Prostate gland (tissue), 2 donors: ENCODE measurements at regions not wholly inside any gene's neighbourhood (a gene's known extent, or its start where the extent isn't known, plus 50 kb on each side); places are given as distances from the start of the nearest gene placed in this dataset.

Source experiments
- CTCF ChIP-seq, 4 experiments: fragments of 200-600 bp in 2 of 4; fragments of 450-650 bp in 2 of 4; sonication (generic) in 2 of 4; IDR thresholded peaks; 1 replicate in 3 of 4; 2 replicates in 1 of 4; pipeline ENCODE4 v1.5.1; 2016 to 2019; ENCODE audit warnings: antibody characterized with exemption in 4 of 4, mild to moderate bottlenecking in 2 of 4, moderate library complexity in 2 of 4
- POLR2A ChIP-seq: fragments of 450-650 bp; IDR thresholded peaks from one replicate; pipeline ENCODE4 v1.6.1; 2016; ENCODE audit warnings: antibody characterized with exemption, mild to moderate bottlenecking

- no peak for TF ChIP-seq CTCF (IDR thresholded peaks at IDR 0.05)
- TF ChIP-seq POLR2A: no peak
Observed at GRCh38 chr2:242038928-242039341, 169.4 kb downstream of the RTP5 start.
